ENCODE measurements at regions not wholly inside any gene's neighbourhood (a gene's known extent, or its start where the extent isn't known, plus 50 kb on each side); places are given as distances from the start of the nearest gene placed in this dataset.
"Not testable (repeated sequence)": the region's sequence is repeated elsewhere in the genome, so short reads cannot be mapped to it uniquely, and the experiment has no call there.

DNA sequence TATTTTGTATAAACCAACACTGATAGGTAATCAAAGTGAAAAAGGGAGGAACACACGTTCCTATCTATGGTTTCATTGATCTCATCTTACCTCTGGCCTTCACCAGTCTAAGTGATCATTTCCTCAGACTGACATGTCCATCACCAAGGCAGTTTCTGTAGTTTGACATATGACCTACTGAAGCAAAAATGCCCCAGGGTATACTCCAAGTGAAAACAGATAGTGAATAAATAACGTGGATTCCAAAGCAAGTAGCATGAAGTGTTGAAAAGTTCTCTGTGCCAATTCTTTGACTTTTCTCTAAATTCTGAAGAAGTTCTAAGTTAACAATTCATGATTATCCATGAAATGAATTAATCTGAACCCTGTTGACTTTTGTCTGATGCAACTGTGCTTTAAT, 334.2 kb upstream of the SGCG start:
- H3K4me3 Mint-ChIP-seq, result no peak overlapping the region
- no peaks in the 10 kb centered on the region for H3K27me3 Mint-ChIP-seq
- no peaks in the 10 kb centered on the region for H3K4me1 Mint-ChIP-seq (ENCODE audit: low read depth)
- no peaks in the 10 kb centered on the region for H3K36me3 Mint-ChIP-seq (ENCODE audit: low read depth)
- no peak for DNase-seq
- no peak overlapping the region for H3K27ac Mint-ChIP-seq
- no peaks in the 10 kb centered on the region for H3K9me3 Mint-ChIP-seq

- Mint-ChIP-seq H3K4me1 (ENCODE audit: low read depth) (no peaks in the 10 kb centered on the region), H3K9me3 (no peaks in the 10 kb centered on the region), H3K27me3 (no peaks in the 10 kb centered on the region), H3K36me3 (ENCODE audit: low read depth) (no peaks in the 10 kb centered on the region), H3K27ac (no peak overlapping the region), H3K4me3 (no peak overlapping the region)
- no peak for DNase-seq
Measured at GRCh38 chr13:22848539-22849052, 332.2 kb upstream of the SGCG start.

GRCh38 chr13:22855926-22856325, 324.9 kb upstream of the SGCG start:
- Mint-ChIP-seq H3K9me3 (no peaks in the 10 kb centered on the region), H3K4me1 (ENCODE audit: low read depth) (no peaks in the 10 kb centered on the region), H3K27me3 (no peaks in the 10 kb centered on the region)

GRCh38 chr13:22858980-22859379, 321.8 kb upstream of the SGCG start:
- not testable (repeated sequence) for H3K36me3 Mint-ChIP-seq (ENCODE audit: low read depth); H3K4me3 Mint-ChIP-seq; H3K9me3 Mint-ChIP-seq; H3K27me3 Mint-ChIP-seq; DNase-seq; H3K27ac Mint-ChIP-seq; H3K4me1 Mint-ChIP-seq (ENCODE audit: low read depth)

More at GRCh38 chr13:22855926-22856325, 324.9 kb upstream of the SGCG start:
- no peak for DNase-seq
- Mint-ChIP-seq H3K27ac (no peak overlapping the region), H3K4me3 (no peak overlapping the region), H3K36me3 (ENCODE audit: low read depth) (no peaks in the 10 kb centered on the region)

GRCh38 chr13:22859411-22859810, 321.4 kb upstream of the SGCG start:
- not testable (repeated sequence) for H3K4me3 Mint-ChIP-seq; H3K36me3 Mint-ChIP-seq (ENCODE audit: low read depth); H3K4me1 Mint-ChIP-seq (ENCODE audit: low read depth); H3K27me3 Mint-ChIP-seq; H3K27ac Mint-ChIP-seq; H3K9me3 Mint-ChIP-seq; DNase-seq

DNA sequence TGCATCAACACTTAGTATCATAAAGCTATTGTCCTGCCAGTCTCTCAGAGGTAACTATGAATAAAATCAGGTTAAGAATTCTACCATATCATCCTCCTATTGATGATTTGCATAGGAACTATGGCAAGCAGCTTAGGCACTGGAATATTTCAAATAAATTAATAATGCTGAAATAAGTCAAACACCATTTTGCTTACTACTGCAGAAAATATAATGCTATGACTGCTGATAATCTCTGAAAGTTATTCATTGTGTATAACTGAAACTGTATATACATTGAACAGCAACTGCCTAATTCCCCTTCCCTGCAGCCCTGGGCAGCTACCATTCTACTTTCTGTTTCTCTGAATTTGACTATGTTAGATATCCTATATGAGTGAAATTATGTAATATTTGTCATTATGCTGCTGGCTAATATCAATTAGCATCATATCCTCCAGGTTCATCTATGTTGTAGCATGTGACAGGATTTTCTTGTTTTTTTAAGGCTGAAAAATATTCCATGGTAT, 318.8 kb upstream of the SGCG start:
- H3K9me3 Mint-ChIP-seq, result no peaks in the 10 kb centered on the region
- no peak overlapping the region for H3K4me3 Mint-ChIP-seq
- DNase-seq, result no peak
- H3K4me1 Mint-ChIP-seq (ENCODE audit: low read depth), result no peaks in the 10 kb centered on the region
- H3K36me3 Mint-ChIP-seq (ENCODE audit: low read depth), result no peaks in the 10 kb centered on the region
- H3K27ac Mint-ChIP-seq, result no peak overlapping the region
- H3K27me3 Mint-ChIP-seq, result no peaks in the 10 kb centered on the region

- no peak for DNase-seq
- H3K4me3 Mint-ChIP-seq, result no peak overlapping the region
- no peaks in the 10 kb centered on the region for H3K4me1 Mint-ChIP-seq (ENCODE audit: low read depth)
- no peak overlapping the region for H3K27ac Mint-ChIP-seq
- H3K27me3 Mint-ChIP-seq, result no peaks in the 10 kb centered on the region
- no peaks in the 10 kb centered on the region for H3K9me3 Mint-ChIP-seq
- no peaks in the 10 kb centered on the region for H3K36me3 Mint-ChIP-seq (ENCODE audit: low read depth)
Measured at GRCh38 chr13:22862478-22862877, 318.3 kb upstream of the SGCG start.

DNA sequence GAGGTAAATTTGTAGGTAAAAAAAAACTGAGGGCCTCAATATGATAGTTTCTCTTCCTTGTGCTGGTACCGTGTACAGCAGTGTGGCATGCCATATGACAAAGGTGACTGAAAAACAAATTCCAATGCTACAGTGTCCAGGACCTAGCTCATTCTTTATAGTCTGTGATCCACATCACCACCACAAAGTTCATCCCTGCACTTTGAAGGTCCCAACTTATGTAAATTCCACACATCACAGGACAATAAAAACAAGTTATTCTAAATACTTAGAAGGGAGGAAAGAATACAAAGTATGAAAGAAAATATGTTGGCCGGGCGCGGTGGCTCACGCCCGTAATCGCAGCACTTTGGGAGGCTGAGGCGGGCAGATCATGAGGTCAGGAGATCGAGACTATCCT, 314.6 kb upstream of the SGCG start:
- Mint-ChIP-seq H3K27me3 (no peaks in the 10 kb centered on the region), H3K36me3 (ENCODE audit: low read depth) (no peaks in the 10 kb centered on the region), H3K27ac (no peak overlapping the region)

DNA sequence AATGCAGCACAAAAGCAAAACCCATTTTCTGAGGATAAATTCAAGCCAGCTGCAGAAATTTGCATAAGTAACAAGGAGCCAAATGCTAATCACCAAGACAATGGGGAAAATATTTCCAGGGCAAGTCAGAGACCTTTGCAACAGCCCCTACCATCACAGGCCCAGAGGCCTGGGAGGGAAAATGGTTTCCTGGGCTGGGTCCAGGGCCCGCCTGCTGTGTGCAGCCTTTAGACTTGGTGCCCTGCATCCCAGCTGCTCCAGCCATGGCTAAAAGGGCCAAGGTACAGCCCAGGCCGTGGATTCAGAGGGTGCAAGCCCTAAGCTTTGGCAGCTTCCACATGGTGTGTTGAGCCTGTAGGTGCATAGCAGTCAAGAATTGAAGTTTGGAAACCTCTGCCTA, 309.5 kb upstream of the SGCG start:
- Mint-ChIP-seq H3K4me3 (no peak overlapping the region), H3K27me3 (peaks cover 3% of the 10 kb centered on the region), H3K36me3 (ENCODE audit: low read depth) (no peaks in the 10 kb centered on the region), H3K27ac (no peak overlapping the region), H3K9me3 (peaks cover 2% of the 10 kb centered on the region), H3K4me1 (ENCODE audit: low read depth) (no peaks in the 10 kb centered on the region)
- no peak for DNase-seq

More for the DNA sequence above, 314.6 kb upstream of the SGCG start:
- H3K4me3 Mint-ChIP-seq, result no peak overlapping the region
- no peaks in the 10 kb centered on the region for H3K4me1 Mint-ChIP-seq (ENCODE audit: low read depth)
- DNase-seq, result no peak
- H3K9me3 Mint-ChIP-seq, result no peaks in the 10 kb centered on the region

GRCh38 chr13:22874839-22875238, 305.9 kb upstream of the SGCG start:
- no peaks in the 10 kb centered on the region for H3K4me1 Mint-ChIP-seq (ENCODE audit: low read depth)
- no peak overlapping the region for H3K4me3 Mint-ChIP-seq
- no peak overlapping the region for H3K27ac Mint-ChIP-seq
- peaks cover 2% of the 10 kb centered on the region for H3K9me3 Mint-ChIP-seq
- DNase-seq, result no peak
- peaks cover 3% of the 10 kb centered on the region for H3K27me3 Mint-ChIP-seq
- no peaks in the 10 kb centered on the region for H3K36me3 Mint-ChIP-seq (ENCODE audit: low read depth)

- Mint-ChIP-seq H3K4me1 (ENCODE audit: low read depth) (no peaks in the 10 kb centered on the region), H3K27ac (no peak overlapping the region), H3K4me3 (no peak overlapping the region), H3K27me3 (no peaks in the 10 kb centered on the region), H3K36me3 (ENCODE audit: low read depth) (no peaks in the 10 kb centered on the region), H3K9me3 (peaks cover 2% of the 10 kb centered on the region)
- no peak for DNase-seq
Measured at GRCh38 chr13:22877421-22877820, 303.4 kb upstream of the SGCG start.

GRCh38 chr13:22880741-22881720, 299.7 kb upstream of the SGCG start:
- Mint-ChIP-seq H3K9me3 (no peaks in the 10 kb centered on the region), H3K27me3 (no peaks in the 10 kb centered on the region), H3K27ac (no peak overlapping the region), H3K4me3 (no peak overlapping the region), H3K4me1 (ENCODE audit: low read depth) (no peaks in the 10 kb centered on the region), H3K36me3 (ENCODE audit: low read depth) (no peaks in the 10 kb centered on the region)
- DNase-seq, result no peak

GRCh38 chr13:22881721-22882608, 298.8 kb upstream of the SGCG start:
- not testable (repeated sequence) for H3K4me1 Mint-ChIP-seq (ENCODE audit: low read depth); H3K4me3 Mint-ChIP-seq; H3K27me3 Mint-ChIP-seq; DNase-seq; H3K36me3 Mint-ChIP-seq (ENCODE audit: low read depth); H3K9me3 Mint-ChIP-seq; H3K27ac Mint-ChIP-seq

- Mint-ChIP-seq H3K36me3 (ENCODE audit: low read depth) (no peaks in the 10 kb centered on the region), H3K27me3 (no peaks in the 10 kb centered on the region), H3K4me3 (no peak overlapping the region), H3K27ac (no peak overlapping the region), H3K4me1 (ENCODE audit: low read depth) (no peaks in the 10 kb centered on the region), H3K9me3 (no peaks in the 10 kb centered on the region)
- DNase-seq, result no peak
Measured at GRCh38 chr13:22883262-22883840, 297.4 kb upstream of the SGCG start.
